ENCODE measurements at regions not wholly inside any gene's neighbourhood (a gene's known extent, or its start where the extent isn't known, plus 50 kb on each side); places are given as distances from the start of the nearest gene placed in this dataset.

DNA sequence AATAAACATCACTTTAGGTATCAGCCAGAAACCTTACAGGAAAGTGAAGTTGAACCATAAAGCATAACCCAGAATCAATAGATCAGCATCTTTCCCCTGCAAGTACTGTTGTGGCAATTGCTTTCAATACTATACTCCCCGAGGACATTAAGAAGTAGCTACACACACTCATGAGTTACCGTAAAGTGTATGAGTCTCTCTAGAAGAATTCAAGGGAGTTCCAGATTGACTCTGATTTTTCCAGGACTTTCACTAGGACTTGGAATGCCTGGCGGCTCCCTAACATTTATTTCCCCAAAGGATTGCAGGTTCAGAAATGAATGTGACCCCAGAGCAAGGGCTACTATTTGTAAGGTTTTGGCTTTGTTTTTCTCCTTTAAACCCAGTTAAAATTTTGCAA is 465.4 kb upstream of the MDGA2 start:
- TF ChIP-seq, protein P1, sequence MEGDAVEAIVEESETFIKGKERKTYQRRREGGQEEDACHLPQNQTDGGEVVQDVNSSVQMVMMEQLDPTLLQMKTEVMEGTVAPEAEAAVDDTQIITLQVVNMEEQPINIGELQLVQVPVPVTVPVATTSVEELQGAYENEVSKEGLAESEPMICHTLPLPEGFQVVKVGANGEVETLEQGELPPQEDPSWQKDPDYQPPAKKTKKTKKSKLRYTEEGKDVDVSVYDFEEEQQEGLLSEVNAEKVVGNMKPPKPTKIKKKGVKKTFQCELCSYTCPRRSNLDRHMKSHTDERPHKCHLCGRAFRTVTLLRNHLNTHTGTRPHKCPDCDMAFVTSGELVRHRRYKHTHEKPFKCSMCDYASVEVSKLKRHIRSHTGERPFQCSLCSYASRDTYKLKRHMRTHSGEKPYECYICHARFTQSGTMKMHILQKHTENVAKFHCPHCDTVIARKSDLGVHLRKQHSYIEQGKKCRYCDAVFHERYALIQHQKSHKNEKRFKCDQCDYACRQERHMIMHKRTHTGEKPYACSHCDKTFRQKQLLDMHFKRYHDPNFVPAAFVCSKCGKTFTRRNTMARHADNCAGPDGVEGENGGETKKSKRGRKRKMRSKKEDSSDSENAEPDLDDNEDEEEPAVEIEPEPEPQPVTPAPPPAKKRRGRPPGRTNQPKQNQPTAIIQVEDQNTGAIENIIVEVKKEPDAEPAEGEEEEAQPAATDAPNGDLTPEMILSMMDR (IDR thresholded peaks at IDR 0.05; ENCODE audit: insufficient read depth, low read depth, low read length, missing control alignments) = no peak
- no peak for DNase-seq (ENCODE audit: low read depth)
- H3K4me3 ChIP-seq (ENCODE audit: low read length) = no peak overlapping the region

DNA sequence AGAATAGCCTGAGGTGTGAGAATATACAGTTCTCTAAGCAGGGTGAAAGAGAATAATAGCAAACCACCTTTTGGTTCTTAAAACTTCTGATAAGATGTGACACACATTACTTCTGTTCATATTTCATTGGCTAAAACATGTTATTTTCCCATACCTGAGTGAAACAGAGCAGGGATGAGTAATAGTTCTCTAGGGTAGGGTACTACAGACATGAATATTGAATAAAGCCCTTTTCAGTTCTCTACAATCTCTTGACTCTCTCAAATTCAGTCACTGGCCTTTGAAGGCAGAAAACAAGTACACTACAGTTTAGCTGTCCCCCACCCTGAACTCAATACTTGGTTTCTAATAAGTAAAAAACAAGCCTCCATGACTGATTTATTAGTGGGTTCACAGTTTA is 454.1 kb upstream of the MDGA2 start:
- H3K4me3 ChIP-seq (ENCODE audit: low read length) = no peak overlapping the region
- TF ChIP-seq, protein P1 (IDR thresholded peaks at IDR 0.05; ENCODE audit: insufficient read depth, low read depth, low read length, missing control alignments) = no peak
- DNase-seq (ENCODE audit: low read depth) = no peak

DNA sequence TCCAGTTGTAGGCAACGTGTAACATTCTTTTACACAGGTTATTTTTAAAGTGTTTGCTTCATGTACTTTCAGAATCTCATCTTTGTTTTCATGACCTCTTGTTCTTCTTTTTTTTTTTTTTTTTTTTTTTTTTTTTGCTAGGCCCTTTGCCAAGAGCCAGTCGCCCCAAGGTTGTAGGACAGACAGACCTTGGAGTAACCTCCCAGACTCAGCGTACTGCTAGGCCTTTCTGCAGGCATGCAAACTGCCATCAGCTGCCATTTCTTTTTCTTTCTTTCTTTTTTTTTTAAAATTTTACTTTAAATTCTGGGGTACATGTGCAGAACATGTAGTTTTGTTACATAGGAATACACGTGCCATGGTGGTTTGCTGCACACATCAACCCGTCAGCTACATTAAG is 452.3 kb upstream of the MDGA2 start:
- no peak overlapping the region for H3K4me3 ChIP-seq (ENCODE audit: low read length)
- TF ChIP-seq, protein P1 (IDR thresholded peaks at IDR 0.05; ENCODE audit: insufficient read depth, low read depth, low read length, missing control alignments) = no peak
- DNase-seq (ENCODE audit: low read depth) = no peak

DNA sequence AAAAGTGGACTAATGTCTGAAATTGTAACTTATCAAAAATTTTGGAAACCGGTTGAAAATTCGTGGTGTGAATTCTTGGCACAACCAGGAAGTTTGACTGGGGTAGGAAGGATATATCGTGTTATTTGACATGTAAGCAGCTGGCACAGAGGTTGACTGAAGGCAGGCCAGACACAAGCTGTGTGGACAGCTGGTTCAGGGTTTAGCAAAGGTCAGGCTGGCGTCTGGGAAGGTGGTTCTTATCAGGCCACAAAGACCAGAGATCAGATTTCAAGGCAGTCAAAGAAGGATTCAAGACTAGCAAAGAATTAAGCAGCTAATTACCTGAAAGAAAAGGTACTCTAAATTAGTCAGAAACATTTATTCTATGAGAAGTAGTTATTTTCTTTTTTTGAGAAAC is 450.2 kb upstream of the MDGA2 start:
- no peak for DNase-seq (ENCODE audit: low read depth)
- no peak overlapping the region for H3K4me3 ChIP-seq (ENCODE audit: low read length)
- TF ChIP-seq, protein P1 (IDR thresholded peaks at IDR 0.05; ENCODE audit: insufficient read depth, low read depth, low read length, missing control alignments) = no peak

DNA sequence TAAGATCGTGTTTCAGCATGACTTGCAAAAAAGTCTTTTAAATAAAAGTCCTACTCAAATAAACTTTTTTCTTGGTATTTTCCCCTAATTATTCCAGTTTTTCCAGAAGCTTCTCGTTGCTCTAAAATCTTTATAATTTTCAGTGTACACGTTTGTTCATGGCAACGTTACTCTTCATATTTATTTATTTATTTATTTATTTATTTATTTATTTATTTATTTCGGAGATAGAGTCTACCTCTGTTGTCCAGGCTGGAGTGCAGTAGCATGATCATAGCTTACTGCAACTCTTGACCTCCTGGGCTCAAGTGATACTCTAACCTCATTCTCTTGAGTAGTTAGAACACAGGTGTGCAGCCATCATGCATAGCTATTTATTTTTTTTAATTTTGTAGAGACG is 438.3 kb upstream of the MDGA2 start:
- H3K4me3 ChIP-seq (ENCODE audit: low read length) = no peak overlapping the region
- TF ChIP-seq, protein P1 (IDR thresholded peaks at IDR 0.05; ENCODE audit: insufficient read depth, low read depth, low read length, missing control alignments) = no peak
- DNase-seq (ENCODE audit: low read depth) = no peak

DNA sequence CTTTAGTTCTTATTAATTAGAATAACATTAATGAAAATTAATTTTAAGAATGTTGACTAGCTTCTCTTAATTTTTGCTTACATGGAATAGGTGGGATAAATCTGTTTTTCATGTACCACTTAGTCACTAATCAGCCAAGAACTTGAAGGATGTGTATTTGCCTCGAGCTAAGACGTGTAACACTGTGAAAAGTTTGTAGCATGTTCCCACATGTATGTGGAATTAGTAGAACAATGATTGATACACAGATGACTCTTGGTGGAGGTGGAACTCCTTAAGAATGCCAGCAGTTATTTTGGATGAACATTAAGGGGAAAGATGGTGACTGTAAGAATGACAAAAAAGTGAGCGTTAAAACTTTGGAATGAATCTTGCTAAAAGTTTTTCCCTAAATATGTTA is 435.7 kb upstream of the MDGA2 start:
- TF ChIP-seq, protein P1 (IDR thresholded peaks at IDR 0.05; ENCODE audit: insufficient read depth, low read depth, low read length, missing control alignments) = no peak
- no peak overlapping the region for H3K4me3 ChIP-seq (ENCODE audit: low read length)
- DNase-seq (ENCODE audit: low read depth) = peak; percentile 71

DNA sequence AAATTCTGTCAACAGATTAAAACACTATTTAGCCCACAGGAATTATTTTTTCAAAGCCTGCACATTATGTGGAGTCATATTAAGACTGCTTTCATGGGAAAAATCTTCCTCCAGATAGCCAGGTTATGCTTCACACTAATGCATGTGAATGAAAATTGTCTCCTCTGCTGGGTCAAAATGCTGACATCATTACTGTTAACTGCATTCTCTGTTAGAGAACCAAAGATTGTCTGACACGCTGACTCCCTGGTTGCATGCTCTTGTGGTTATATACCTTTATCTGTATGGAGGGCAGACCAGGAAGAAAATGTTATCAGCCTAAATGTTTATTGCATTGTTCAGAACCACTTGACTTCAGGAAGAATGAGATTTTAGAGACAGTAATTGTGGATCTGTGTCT is 432.2 kb upstream of the MDGA2 start:
- TF ChIP-seq, protein P1 (IDR thresholded peaks at IDR 0.05; ENCODE audit: insufficient read depth, low read depth, low read length, missing control alignments) = no peak
- no peak overlapping the region for H3K4me3 ChIP-seq (ENCODE audit: low read length)
- no peak for DNase-seq (ENCODE audit: low read depth)

Data from epithelial cell of esophagus (primary cell).